ENCODE measurements at regions not wholly inside any gene's neighbourhood (a gene's known extent, or its start where the extent isn't known, plus 50 kb on each side); places are given as distances from the start of the nearest gene placed in this dataset.
"Not testable (repeated sequence)": the region's sequence is repeated elsewhere in the genome, so short reads cannot be mapped to it uniquely, and the experiment has no call there.

- H3K27me3 ChIP-seq (replicated peaks; ENCODE audit: control insufficient read depth, insufficient read depth, low read length) = no peaks in the 10 kb centered on the region
- DNase-seq (ENCODE audit: extremely low read depth, insufficient read length) = no peak
- H3K4me3 ChIP-seq (replicated peaks; ENCODE audit: low read depth, low read length) = no peak overlapping the region
- TF ChIP-seq, protein P1, sequence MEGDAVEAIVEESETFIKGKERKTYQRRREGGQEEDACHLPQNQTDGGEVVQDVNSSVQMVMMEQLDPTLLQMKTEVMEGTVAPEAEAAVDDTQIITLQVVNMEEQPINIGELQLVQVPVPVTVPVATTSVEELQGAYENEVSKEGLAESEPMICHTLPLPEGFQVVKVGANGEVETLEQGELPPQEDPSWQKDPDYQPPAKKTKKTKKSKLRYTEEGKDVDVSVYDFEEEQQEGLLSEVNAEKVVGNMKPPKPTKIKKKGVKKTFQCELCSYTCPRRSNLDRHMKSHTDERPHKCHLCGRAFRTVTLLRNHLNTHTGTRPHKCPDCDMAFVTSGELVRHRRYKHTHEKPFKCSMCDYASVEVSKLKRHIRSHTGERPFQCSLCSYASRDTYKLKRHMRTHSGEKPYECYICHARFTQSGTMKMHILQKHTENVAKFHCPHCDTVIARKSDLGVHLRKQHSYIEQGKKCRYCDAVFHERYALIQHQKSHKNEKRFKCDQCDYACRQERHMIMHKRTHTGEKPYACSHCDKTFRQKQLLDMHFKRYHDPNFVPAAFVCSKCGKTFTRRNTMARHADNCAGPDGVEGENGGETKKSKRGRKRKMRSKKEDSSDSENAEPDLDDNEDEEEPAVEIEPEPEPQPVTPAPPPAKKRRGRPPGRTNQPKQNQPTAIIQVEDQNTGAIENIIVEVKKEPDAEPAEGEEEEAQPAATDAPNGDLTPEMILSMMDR (IDR thresholded peaks at IDR 0.05; ENCODE audit: insufficient read depth, low read length, poor library complexity, severe bottlenecking) = no peak
- H3K36me3 ChIP-seq (ENCODE audit: control insufficient read depth, insufficient read depth, low read length) = no peaks in the 10 kb centered on the region
Observed at GRCh38 chr1:61556631-61557030, 168.3 kb downstream of the TM2D1 start.

GRCh38 chr1:61552630-61553305 is 172.2 kb downstream of the TM2D1 start:
- no peaks in the 10 kb centered on the region for H3K36me3 ChIP-seq (ENCODE audit: control insufficient read depth, insufficient read depth, low read length)
- H3K4me3 ChIP-seq (replicated peaks; ENCODE audit: low read depth, low read length) = no peak overlapping the region
- TF ChIP-seq, protein P1 (IDR thresholded peaks at IDR 0.05; ENCODE audit: insufficient read depth, low read length, poor library complexity, severe bottlenecking) = no peak
- H3K27me3 ChIP-seq (replicated peaks; ENCODE audit: control insufficient read depth, insufficient read depth, low read length) = no peaks in the 10 kb centered on the region
- DNase-seq (ENCODE audit: extremely low read depth, insufficient read length) = no peak

GRCh38 chr1:61547302-61547701 is 177.6 kb downstream of the TM2D1 start:
- not testable (repeated sequence) for H3K36me3 ChIP-seq (ENCODE audit: control insufficient read depth, insufficient read depth, low read length); H3K4me3 ChIP-seq (replicated peaks; ENCODE audit: low read depth, low read length); H3K27me3 ChIP-seq (replicated peaks; ENCODE audit: control insufficient read depth, insufficient read depth, low read length); DNase-seq (ENCODE audit: extremely low read depth, insufficient read length)

GRCh38 chr1:61544870-61545269 is 180.1 kb downstream of the TM2D1 start:
- H3K27me3 ChIP-seq (replicated peaks; ENCODE audit: control insufficient read depth, insufficient read depth, low read length); DNase-seq (ENCODE audit: extremely low read depth, insufficient read length); H3K4me3 ChIP-seq (replicated peaks; ENCODE audit: low read depth, low read length); H3K36me3 ChIP-seq (ENCODE audit: control insufficient read depth, insufficient read depth, low read length): not testable (repeated sequence)

DNA sequence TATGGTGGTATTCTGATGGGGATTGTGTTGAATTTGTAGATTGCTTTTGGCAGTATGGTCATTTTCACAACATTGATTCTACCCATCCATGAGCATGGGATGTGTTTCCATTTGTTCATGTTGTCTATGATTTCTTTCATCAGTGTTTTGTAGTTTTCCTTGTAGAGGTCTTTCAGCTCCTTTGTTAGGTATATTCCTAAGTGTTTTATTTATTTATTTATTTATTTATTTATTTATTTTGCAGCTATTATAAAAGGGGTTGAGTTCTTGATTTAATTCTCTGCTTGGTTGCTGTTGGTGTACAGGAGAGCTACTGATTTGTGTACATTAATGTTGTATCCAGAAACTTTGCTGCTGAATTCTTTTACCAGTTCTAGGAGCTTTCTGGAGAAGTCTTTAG is 181.4 kb downstream of the TM2D1 start:
- not testable (repeated sequence) for H3K36me3 ChIP-seq (ENCODE audit: control insufficient read depth, insufficient read depth, low read length); H3K27me3 ChIP-seq (replicated peaks; ENCODE audit: control insufficient read depth, insufficient read depth, low read length); DNase-seq (ENCODE audit: extremely low read depth, insufficient read length); H3K4me3 ChIP-seq (replicated peaks; ENCODE audit: low read depth, low read length)

DNA sequence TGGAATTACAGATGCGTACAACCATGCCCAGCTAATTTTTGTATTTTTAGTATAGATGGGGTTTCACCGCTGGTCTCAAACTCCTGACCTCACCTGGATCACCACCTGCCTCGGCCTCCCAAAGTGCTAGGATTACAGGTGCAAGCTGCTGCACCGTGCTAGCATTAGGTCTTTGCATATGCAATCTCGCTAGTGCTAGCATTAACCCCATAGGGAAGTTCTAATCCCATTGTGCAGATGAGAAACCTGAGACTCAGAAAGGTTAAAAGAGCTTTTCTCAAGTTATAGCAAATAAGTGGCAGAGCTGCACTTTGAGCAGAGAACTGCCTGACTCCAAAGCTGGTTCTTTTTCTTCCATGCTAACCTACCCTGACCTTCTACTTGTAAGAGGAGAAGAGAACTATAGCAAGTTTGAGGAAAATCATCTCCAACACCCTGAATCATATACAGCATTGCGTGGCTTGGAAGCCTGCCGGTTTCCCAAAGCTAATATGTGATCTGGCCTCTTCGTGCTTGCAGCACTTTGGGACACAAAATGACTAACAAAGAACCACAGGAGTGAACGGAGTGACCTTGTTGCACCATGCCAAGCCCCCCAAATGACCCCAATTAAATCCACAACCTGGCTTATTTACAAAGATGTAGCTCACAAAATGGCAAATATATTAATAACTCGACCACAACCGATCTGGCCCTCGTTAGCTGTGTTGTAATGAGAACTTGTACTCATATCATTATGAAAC is 185.1 kb downstream of the TM2D1 start:
- no peak for DNase-seq (ENCODE audit: extremely low read depth, insufficient read length)

GRCh38 chr1:61538228-61538627 is 186.7 kb downstream of the TM2D1 start:
- H3K36me3 ChIP-seq (ENCODE audit: control insufficient read depth, insufficient read depth, low read length) = no peaks in the 10 kb centered on the region
- no peaks in the 10 kb centered on the region for H3K27me3 ChIP-seq (replicated peaks; ENCODE audit: control insufficient read depth, insufficient read depth, low read length)
- TF ChIP-seq, protein P1 (IDR thresholded peaks at IDR 0.05; ENCODE audit: insufficient read depth, low read length, poor library complexity, severe bottlenecking) = no peak
- no peak for DNase-seq (ENCODE audit: extremely low read depth, insufficient read length)
- no peak overlapping the region for H3K4me3 ChIP-seq (replicated peaks; ENCODE audit: low read depth, low read length)

More for the DNA sequence above, 185.1 kb downstream of the TM2D1 start:
- TF ChIP-seq, protein P1 (IDR thresholded peaks at IDR 0.05; ENCODE audit: insufficient read depth, low read length, poor library complexity, severe bottlenecking) = no peak
- no peaks in the 10 kb centered on the region for H3K27me3 ChIP-seq (replicated peaks; ENCODE audit: control insufficient read depth, insufficient read depth, low read length)
- H3K36me3 ChIP-seq (ENCODE audit: control insufficient read depth, insufficient read depth, low read length) = no peaks in the 10 kb centered on the region
- H3K4me3 ChIP-seq (replicated peaks; ENCODE audit: low read depth, low read length) = no peak overlapping the region
